ENCODE measurements at regions not wholly inside any gene's neighbourhood (a gene's known extent, or its start where the extent isn't known, plus 50 kb on each side); places are given as distances from the start of the nearest gene placed in this dataset.

DNA sequence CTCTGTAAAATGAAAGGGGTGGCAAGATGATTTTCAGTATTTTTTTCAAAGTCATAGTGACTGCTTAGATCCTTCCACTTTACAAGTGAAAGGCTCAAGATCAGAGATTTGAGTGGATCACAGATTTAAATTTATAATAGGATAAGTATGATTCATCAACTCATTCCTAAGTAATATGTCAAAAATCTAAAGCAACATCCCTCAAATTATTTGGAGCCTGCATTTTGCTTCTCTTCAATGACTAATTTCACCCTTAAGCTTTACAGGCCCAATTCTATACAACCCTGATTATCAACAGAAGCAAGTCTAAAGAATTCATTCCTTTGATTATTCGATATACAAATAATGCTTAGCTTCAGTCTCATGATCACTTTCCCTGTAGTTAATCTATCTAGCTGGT lies 93.9 kb upstream of the HEY2 start:
- Histone ChIP-seq H3K36me3 (ENCODE audit: control insufficient read depth in 4 of 4, insufficient read depth in 4 of 4, low read length in 4 of 4) (no peaks in the 10 kb centered on the region), H3K27ac (ENCODE audit: low read depth in 1 of 2, low read length in 1 of 2) (no peak overlapping the region), H3K9ac (ENCODE audit: insufficient read depth in 1 of 2, low read length in 2 of 2) (no peak overlapping the region), H3K4me1 (ENCODE audit: control insufficient read depth in 5 of 5, insufficient read depth in 5 of 5, low read length in 5 of 5) (no peaks in the 10 kb centered on the region), H3K4me3 (no peak overlapping the region), H3K27me3 (ENCODE audit: control insufficient read depth in 3 of 3, insufficient read depth in 3 of 3, low read length in 2 of 3) (no peaks in the 10 kb centered on the region), H3K9me3 (ENCODE audit: control insufficient read depth in 4 of 4, insufficient read depth in 3 of 4, low read length in 3 of 4) (peaks cover 0 to 1% (median 0%) of the 10 kb centered on the region in 4 donors)
- TF ChIP-seq, protein P1, sequence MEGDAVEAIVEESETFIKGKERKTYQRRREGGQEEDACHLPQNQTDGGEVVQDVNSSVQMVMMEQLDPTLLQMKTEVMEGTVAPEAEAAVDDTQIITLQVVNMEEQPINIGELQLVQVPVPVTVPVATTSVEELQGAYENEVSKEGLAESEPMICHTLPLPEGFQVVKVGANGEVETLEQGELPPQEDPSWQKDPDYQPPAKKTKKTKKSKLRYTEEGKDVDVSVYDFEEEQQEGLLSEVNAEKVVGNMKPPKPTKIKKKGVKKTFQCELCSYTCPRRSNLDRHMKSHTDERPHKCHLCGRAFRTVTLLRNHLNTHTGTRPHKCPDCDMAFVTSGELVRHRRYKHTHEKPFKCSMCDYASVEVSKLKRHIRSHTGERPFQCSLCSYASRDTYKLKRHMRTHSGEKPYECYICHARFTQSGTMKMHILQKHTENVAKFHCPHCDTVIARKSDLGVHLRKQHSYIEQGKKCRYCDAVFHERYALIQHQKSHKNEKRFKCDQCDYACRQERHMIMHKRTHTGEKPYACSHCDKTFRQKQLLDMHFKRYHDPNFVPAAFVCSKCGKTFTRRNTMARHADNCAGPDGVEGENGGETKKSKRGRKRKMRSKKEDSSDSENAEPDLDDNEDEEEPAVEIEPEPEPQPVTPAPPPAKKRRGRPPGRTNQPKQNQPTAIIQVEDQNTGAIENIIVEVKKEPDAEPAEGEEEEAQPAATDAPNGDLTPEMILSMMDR (IDR thresholded peaks at IDR 0.05; ENCODE audit: control extremely low read depth, extremely low read depth) = no peak
- DNase-seq (no peak), ATAC-seq (ENCODE audit: insufficient read depth, low FRiP score) (no peak)
- WGBS, 2 donors = 95% methylated on average over 1 of the region's 1 CpG

DNA sequence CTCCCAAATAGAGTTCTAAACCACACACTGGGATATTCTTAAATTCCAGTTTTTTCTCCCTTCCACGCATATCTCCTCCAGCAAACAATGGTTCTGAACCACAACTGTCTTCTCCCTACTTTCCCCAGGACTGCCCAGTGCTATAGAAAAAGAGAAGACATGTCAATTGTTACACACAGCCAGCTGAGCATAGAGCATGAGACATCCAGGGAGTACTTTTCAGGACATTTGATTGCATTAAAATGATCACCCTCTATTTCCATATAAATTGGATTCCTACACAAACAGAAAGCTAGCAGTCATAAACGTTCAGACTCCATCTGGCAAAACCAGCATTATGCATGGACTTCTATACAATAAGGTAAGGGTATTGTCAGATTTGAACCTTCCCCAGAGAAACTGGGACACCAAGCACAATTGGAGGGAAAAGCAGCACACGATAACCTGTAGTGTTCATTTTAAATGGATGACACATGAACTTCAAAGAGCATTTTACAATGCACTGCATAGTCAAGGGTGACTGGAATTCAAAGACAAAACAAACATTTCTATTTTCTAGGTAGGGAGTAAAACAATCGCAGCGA lies 93.1 kb upstream of the HEY2 start:
- Histone ChIP-seq H3K27ac (ENCODE audit: low read depth in 1 of 2, low read length in 1 of 2) (no peak overlapping the region), H3K36me3 (ENCODE audit: control insufficient read depth in 4 of 4, insufficient read depth in 4 of 4, low read length in 4 of 4) (no peaks in the 10 kb centered on the region), H3K27me3 (ENCODE audit: control insufficient read depth in 3 of 3, insufficient read depth in 3 of 3, low read length in 2 of 3) (no peaks in the 10 kb centered on the region), H3K9ac (ENCODE audit: insufficient read depth in 1 of 2, low read length in 2 of 2) (no peak overlapping the region), H3K4me1 (ENCODE audit: control insufficient read depth in 5 of 5, insufficient read depth in 5 of 5, low read length in 5 of 5) (no peaks in the 10 kb centered on the region), H3K4me3 (no peak overlapping the region), H3K9me3 (ENCODE audit: control insufficient read depth in 4 of 4, insufficient read depth in 3 of 4, low read length in 3 of 4) (peaks cover 0 to 1% (median 0%) of the 10 kb centered on the region in 4 donors)
- TF ChIP-seq, protein P1 (IDR thresholded peaks at IDR 0.05; ENCODE audit: control extremely low read depth, extremely low read depth) = no peak
- DNase-seq = no peak
- no peak for ATAC-seq (ENCODE audit: insufficient read depth, low FRiP score)
- WGBS, 2 donors = 77 to 83% methylated on average over 5 of the region's 5 CpGs

DNA sequence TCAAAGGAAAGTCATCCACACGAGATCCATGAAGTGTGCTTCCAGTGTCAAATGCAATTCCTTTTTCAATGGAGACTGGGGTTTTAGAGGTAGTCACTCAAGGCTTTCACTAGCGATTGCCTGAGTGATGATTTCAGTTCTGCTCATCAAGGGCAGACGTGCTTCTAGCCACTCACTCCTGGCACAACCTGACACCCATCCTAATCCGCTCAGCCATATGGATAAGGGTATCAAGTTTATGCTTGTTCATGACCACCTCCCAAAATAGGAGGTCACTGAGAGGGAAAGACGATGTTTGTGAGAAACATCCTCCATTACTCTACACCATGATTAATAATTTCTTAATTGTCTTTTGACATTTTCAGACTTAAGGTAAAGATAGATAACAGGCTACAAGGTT lies 91.3 kb upstream of the HEY2 start:
- no peak overlapping the region for H3K27ac ChIP-seq (ENCODE audit: low read depth in 1 of 2, low read length in 1 of 2)
- ATAC-seq (ENCODE audit: insufficient read depth, low FRiP score) (no peak), DNase-seq (no peak)
- no peaks in the 10 kb centered on the region for H3K4me1 ChIP-seq (ENCODE audit: control insufficient read depth in 5 of 5, insufficient read depth in 5 of 5, low read length in 5 of 5)
- no peak overlapping the region for H3K4me3 ChIP-seq
- TF ChIP-seq, protein P1 (IDR thresholded peaks at IDR 0.05; ENCODE audit: control extremely low read depth, extremely low read depth) = no peak
- 79 to 90% methylated on average over 5 of the region's 5 CpGs for WGBS, 2 donors
- H3K9me3 ChIP-seq (ENCODE audit: control insufficient read depth in 4 of 4, insufficient read depth in 3 of 4, low read length in 3 of 4) = peaks cover 0 to 1% (median 0%) of the 10 kb centered on the region in 4 donors
- no peaks in the 10 kb centered on the region for H3K27me3 ChIP-seq (ENCODE audit: control insufficient read depth in 3 of 3, insufficient read depth in 3 of 3, low read length in 2 of 3)
- H3K36me3 ChIP-seq (ENCODE audit: control insufficient read depth in 4 of 4, insufficient read depth in 4 of 4, low read length in 4 of 4) = no peaks in the 10 kb centered on the region
- no peak overlapping the region for H3K9ac ChIP-seq (ENCODE audit: insufficient read depth in 1 of 2, low read length in 2 of 2)
